Tibial artery (tissue), 4 donors: ENCODE measurements at regions not wholly inside any gene's neighbourhood (a gene's known extent, or its start where the extent isn't known, plus 50 kb on each side); places are given as distances from the start of the nearest gene placed in this dataset.

ENCODE experiments used
- DNase-seq, 2 donors: peaks; one replicate each; pipeline ENCODE4 v3.0.0-alpha.2; 2019
- H3K27ac ChIP-seq, 2 donors: fragments of 200-600 bp; sonication (generic) in 1 of 2; 1 replicate in 1 of 2; 2 replicates in 1 of 2; pipeline ENCODE4 v1.5.1; 2018 to 2019; ENCODE audit warnings: mild to moderate bottlenecking in 1 of 2
- H3K27me3 ChIP-seq, 2 donors: fragments of 200-600 bp; sonication (generic) in 1 of 2; one replicate each; pipeline versions ENCODE4 v1.5.1 to v1.6.0; 2016 to 2019
- H3K36me3 ChIP-seq, 3 donors: fragments of 200-600 bp; sonication (generic) in 2 of 3; one replicate each; pipeline ENCODE4 v1.5.1; 2016 to 2019; ENCODE audit warnings: mild to moderate bottlenecking in 2 of 3
- H3K4me1 ChIP-seq, 4 donors: fragments of 200-600 bp; sonication (generic) in 2 of 4; 1 replicate in 3 of 4; 2 replicates in 1 of 4; pipeline ENCODE4 v1.5.1; 2016 to 2019
- H3K4me3 ChIP-seq, 2 donors: fragments of 200-600 bp; sonication (generic) in 1 of 2; 1 replicate in 1 of 2; 2 replicates in 1 of 2; pipeline ENCODE4 v1.5.1; 2018 to 2019; ENCODE audit warnings: mild to moderate bottlenecking in 2 of 2
- H3K9me3 ChIP-seq, 3 donors: fragments of 200-600 bp; sonication (generic) in 1 of 3; one replicate each; pipeline ENCODE4 v1.5.1; 2016 to 2019
- CTCF ChIP-seq, 2 experiments: fragments of 200-600 bp in 1 of 2; fragments of 450-650 bp in 1 of 2; IDR thresholded peaks; one replicate each; pipeline ENCODE4 v1.5.1; 2017 to 2019; ENCODE audit warnings: antibody characterized with exemption in 2 of 2, mild to moderate bottlenecking in 1 of 2, moderate library complexity in 1 of 2
- intact Hi-C: fragments of 100-400 bp; cut with DNase I; formaldehyde crosslinking; loops from one replicate; pipeline ENCODE4 v1.15.0; 2023; ENCODE audit warnings: low total_unique reads

DNA sequence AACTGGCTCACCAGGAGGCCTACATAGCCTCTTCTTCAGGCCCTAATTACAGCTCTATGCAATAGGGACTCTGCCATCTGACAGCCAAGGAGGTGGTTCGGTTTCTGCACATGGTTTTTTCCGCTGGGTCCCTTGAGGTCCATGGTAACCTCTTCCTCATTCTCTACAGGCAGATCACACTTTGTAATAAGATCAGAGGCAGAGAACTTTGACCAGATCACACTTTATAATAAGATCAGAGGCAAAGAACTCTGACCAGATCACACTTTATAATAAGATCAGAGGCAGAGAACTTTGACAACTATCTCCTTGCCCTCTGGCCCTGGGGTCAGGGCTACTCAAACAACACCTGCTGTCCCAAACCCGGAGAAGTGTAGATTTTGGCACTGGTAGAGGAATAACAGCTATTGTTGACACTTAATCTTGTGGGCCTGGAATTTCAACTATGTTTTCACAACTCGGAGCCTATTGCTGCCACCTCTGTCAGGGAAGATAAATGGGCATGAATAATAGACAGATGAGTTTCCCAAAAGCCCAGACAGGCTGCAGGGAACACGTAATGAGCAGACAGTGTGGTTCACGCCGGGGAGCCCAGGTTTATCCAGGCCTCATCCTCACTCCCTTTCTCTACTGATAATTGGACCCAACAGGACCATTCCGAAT lies 246.1 kb downstream of the UQCRFS1 start:
- intact Hi-C loops: no loop called here
- DNase-seq: no peak

DNA sequence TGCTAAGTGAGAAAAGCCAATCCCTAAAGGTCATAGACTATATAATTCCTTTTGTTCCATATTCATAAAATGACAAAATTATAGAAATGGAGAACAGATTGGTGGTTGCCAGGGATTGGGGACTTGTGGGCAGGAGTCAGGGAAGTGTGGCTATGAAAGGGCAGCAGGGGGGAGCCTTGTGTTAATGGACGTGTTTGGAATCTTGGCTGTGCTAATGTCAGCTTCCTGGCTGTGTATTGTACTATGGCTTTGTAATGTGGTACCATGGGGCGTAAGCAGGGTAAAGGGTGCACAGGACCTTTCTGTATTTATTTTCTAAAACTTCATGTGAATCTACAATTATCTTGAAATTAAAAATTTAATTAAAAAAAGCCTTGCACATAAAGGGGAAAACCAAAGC lies 248.5 kb downstream of the UQCRFS1 start:
- H3K4me3 ChIP-seq: no peak overlapping the region
- DNase-seq: no peak
- H3K27ac ChIP-seq: no peak overlapping the region
- intact Hi-C loops: no loop called here
- H3K4me1 ChIP-seq: peaks cover 0 to 13% (median 0%) of the 10 kb centered on the region in 4 donors
- no peaks in the 10 kb centered on the region for H3K9me3 ChIP-seq
- TF ChIP-seq CTCF (IDR thresholded peaks at IDR 0.05): no peak
- H3K27me3 ChIP-seq: no peaks in the 10 kb centered on the region
- H3K36me3 ChIP-seq: no peaks in the 10 kb centered on the region

More for the DNA sequence above, 246.1 kb downstream of the UQCRFS1 start:
- Histone ChIP-seq H3K27me3 (no peaks in the 10 kb centered on the region), H3K4me3 (no peak overlapping the region), H3K27ac (no peak overlapping the region), H3K4me1 (peaks cover 0 to 2% (median 0%) of the 10 kb centered on the region in 4 donors), H3K36me3 (no peaks in the 10 kb centered on the region), H3K9me3 (no peaks in the 10 kb centered on the region)
- TF ChIP-seq CTCF (IDR thresholded peaks at IDR 0.05): no peak

- Histone ChIP-seq H3K4me3 (no peak overlapping the region), H3K27ac (no peak overlapping the region), H3K27me3 (no peaks in the 10 kb centered on the region), H3K9me3 (no peaks in the 10 kb centered on the region), H3K36me3 (no peaks in the 10 kb centered on the region), H3K4me1 (peaks cover 0 to 13% (median 0%) of the 10 kb centered on the region in 4 donors)
- intact Hi-C loops: no loop called here
- TF ChIP-seq CTCF (IDR thresholded peaks at IDR 0.05): no peak
- DNase-seq: no peak
Observed at GRCh38 chr19:28963486-28964250, 249.3 kb downstream of the UQCRFS1 start.

- H3K27ac ChIP-seq: no peak overlapping the region
- H3K9me3 ChIP-seq: no peaks in the 10 kb centered on the region
- H3K4me3 ChIP-seq: no peak overlapping the region
- no peaks in the 10 kb centered on the region for H3K36me3 ChIP-seq
- TF ChIP-seq CTCF (IDR thresholded peaks at IDR 0.05): no peak
- intact Hi-C loops: no loop called here
- DNase-seq: no peak
- peaks cover 0 to 13% (median 0%) of the 10 kb centered on the region in 4 donors for H3K4me1 ChIP-seq
- H3K27me3 ChIP-seq: no peaks in the 10 kb centered on the region
Observed at GRCh38 chr19:28961772-28962500, 251.0 kb downstream of the UQCRFS1 start.

DNA sequence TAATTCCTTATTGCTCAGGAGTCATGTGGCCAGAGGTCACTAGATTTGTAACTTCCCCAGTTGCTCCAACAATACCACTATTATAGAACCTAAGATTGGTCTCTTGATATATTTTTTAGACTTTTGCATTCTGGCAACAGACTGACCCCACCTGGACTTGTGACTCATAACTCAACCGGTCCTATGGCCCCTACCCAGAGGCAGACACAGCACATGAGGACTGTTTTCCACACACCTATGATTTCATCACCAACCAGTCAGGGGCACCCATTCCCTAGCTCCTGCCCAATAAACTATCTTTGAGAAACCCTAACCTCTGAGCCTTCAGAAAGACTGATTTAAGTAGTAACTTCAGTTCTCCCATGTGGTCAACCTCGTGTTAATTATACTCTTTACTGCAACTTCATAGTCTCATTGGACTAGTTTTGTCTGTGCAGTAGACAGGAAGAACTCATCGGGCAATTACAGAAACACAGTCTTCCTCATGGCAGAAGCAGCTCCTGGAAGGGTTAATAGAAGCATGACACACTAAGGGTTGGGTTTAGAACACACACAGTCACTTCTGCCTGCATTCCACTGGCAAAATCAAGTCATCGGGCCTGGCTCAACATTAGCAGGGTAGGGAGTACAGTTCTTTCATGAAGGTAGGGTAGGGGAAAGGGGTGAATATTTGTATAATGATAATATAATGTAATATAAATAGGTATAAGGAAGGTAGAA lies 251.8 kb downstream of the UQCRFS1 start:
- Histone ChIP-seq H3K36me3 (no peaks in the 10 kb centered on the region), H3K27me3 (no peaks in the 10 kb centered on the region), H3K4me1 (peaks cover 0 to 13% (median 0%) of the 10 kb centered on the region in 4 donors), H3K4me3 (no peak overlapping the region), H3K9me3 (no peaks in the 10 kb centered on the region), H3K27ac (no peak overlapping the region)
- DNase-seq: no peak
- no peak for TF ChIP-seq CTCF (IDR thresholded peaks at IDR 0.05)
- intact Hi-C loops: no loop called here
